T-helper 17 cell (primary cell): ENCODE measurements at regions not wholly inside any gene's neighbourhood (a gene's known extent, or its start where the extent isn't known, plus 50 kb on each side); places are given as distances from the start of the nearest gene placed in this dataset.

Source experiments
- ATAC-seq: fragments of 150-1000 bp; cut with Tn5 transposase; 2 replicates; pipeline ENCODE4 v1.10.0; 2021; ENCODE audit warnings: mild to moderate bottlenecking, moderate library complexity
- DNase-seq, 3 donors: peaks; one replicate each; pipeline versions ENCODE4 v3.0.0 to v3.0.0-alpha.2; 2020 to 2021
- H3K9me3 ChIP-seq: one replicate; pipeline ENCODE4 v1.7.0; 2013; ENCODE audit warnings: low read length, mild to moderate bottlenecking; ENCODE audit not compliant: control insufficient read depth, poor library complexity, severe bottlenecking
- H3K27ac Mint-ChIP-seq: one replicate; pipeline ENCODE4 v1.8.0; 2022; ENCODE audit warnings: mild to moderate bottlenecking, moderate library complexity, mixed read lengths
- H3K27me3 Mint-ChIP-seq: one replicate; pipeline ENCODE4 v1.8.0; 2022; ENCODE audit warnings: mixed read lengths
- H3K36me3 Mint-ChIP-seq: one replicate; pipeline ENCODE4 v1.8.0; 2022; ENCODE audit warnings: low read depth, mixed read lengths
- H3K4me1 Mint-ChIP-seq: one replicate; pipeline ENCODE4 v1.8.0; 2022; ENCODE audit warnings: mild to moderate bottlenecking, mixed read lengths
- H3K4me3 Mint-ChIP-seq: one replicate; pipeline ENCODE4 v1.8.0; 2022; ENCODE audit warnings: mild to moderate bottlenecking, moderate library complexity, mixed read lengths

DNA sequence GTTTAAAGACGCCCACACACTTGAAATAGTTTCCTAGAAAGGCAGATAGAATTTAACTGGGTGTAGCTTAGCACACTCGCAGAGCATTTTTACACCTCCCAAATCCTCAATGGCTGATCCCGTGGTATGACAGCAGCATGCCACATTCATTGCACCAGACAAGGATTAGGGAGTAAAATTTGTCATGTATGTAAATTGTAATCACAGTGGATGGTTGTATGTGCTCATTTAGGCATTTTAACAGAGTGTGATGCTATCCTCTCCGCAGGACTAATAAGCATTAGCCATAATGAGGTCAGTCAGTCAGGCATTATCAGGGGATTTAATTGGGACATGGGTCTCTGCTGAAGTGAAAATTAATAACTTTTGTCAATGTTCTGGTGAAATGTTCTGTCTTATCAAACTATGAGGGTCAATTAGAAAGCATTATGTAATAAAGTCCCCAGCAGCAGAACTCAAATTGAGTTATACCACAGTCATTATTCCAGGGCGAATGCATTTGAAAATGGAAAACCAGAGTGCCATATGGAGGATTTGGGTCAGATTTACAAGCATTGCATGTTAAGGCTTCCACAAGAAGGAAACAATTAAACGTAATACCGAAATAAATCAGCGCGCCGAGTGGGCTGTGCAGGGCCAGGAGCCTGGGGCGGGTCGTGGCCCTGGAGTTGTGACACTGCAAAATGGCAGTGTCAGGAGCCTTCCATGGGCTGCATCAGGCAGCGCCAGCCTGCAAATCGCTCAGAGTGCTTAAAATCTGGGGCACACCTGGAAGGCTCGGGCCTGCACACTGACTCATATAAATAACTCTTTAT is 602.2 kb downstream of the BNC2 start:
- H3K27me3 Mint-ChIP-seq, result no peaks in the 10 kb centered on the region

DNA sequence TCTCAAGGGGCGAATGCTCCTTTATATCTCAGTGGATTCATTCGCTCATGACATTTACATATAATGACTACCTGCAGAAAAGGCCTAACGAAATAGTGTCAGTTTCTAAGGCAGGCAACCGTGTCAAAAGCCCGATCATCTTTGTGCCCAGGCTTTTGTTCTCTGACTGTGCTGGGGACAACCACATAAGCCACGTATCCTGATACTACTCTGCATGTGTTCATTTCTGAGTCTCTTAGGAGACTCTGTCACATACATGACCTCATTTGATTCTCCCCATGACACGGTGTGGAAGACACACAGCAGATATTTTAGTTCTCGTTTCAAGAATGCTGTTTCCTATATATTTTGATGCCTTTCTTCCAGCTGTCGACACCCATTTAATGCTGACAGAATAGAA is 598.5 kb downstream of the BNC2 start:
- ATAC-seq, result no peak
- Mint-ChIP-seq H3K4me1 (no peaks in the 10 kb centered on the region), H3K27me3 (no peaks in the 10 kb centered on the region), H3K36me3 (no peaks in the 10 kb centered on the region), H3K27ac (no peak overlapping the region), H3K4me3 (no peak overlapping the region)
- H3K9me3 ChIP-seq, result no peaks in the 10 kb centered on the region
- DNase-seq, result no peak

More for the DNA sequence above, 602.2 kb downstream of the BNC2 start:
- no peak for DNase-seq
- Mint-ChIP-seq H3K4me3 (no peak overlapping the region), H3K4me1 (no peaks in the 10 kb centered on the region), H3K27ac (no peak overlapping the region), H3K36me3 (no peaks in the 10 kb centered on the region)
- ATAC-seq, result no peak
- no peaks in the 10 kb centered on the region for H3K9me3 ChIP-seq

DNA sequence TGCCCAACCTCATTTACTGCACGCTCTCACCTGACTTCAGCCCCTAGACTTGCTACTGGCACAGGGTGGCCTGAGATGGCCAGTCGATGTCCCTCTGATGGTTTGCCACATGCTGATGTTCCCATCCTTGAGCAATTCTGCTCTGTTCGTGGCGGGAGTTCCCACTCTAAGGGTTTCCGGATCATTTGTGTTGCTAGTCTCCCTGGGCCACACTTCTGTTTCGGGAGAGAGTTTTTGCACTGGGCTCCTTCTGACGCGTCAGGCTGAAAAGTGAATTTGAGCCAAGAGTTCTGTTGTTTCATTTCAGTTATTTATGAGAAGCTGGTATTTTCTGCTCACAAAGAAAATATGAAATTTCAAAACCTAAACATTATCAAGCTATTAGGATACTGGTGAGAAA is 597.7 kb downstream of the BNC2 start:
- no peaks in the 10 kb centered on the region for H3K9me3 ChIP-seq
- Mint-ChIP-seq H3K27me3 (no peaks in the 10 kb centered on the region), H3K27ac (no peak overlapping the region), H3K4me3 (no peak overlapping the region), H3K4me1 (no peaks in the 10 kb centered on the region), H3K36me3 (no peaks in the 10 kb centered on the region)
- ATAC-seq, result no peak
- DNase-seq, result no peak

DNA sequence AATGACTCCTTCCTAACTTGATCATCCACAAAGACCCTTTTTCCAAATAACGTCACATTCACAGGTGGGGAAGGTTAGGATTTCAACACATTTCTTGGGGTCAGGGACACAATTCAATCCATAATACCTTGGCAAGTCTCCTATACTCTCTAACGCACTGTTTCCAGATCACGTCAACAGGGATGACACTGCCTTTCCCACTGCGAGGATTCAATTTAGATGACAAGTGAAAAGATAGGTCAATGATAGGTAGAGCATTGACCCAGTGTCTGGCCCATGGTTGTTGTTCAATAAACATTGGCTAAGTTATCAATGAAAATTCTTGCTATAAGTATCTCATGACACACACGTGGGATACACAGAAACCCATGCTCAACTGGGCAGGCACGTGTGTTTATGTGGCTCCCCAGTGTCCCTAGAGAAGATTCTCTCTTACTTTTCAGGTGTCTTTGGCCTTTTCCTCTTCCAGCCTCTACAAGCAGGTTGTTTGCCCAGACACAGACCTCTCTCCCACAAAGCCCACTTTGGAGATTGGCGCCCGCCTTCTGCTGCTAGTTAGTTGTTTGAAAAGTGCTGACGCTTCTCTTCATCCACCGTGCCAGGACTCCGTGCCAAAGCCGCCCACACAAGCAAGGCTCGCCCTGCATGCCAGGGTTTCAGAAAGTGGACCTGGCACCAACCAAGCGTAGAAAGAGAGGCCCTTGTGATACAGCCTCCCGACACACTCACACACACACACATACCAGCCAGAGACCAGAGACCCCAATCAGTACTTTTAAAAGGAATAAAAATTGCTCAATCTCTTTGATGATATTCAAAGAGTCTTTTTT is 594.5 kb downstream of the BNC2 start:
- Mint-ChIP-seq H3K4me1 (no peaks in the 10 kb centered on the region), H3K4me3 (no peak overlapping the region), H3K27ac (no peak overlapping the region), H3K36me3 (no peaks in the 10 kb centered on the region), H3K27me3 (no peaks in the 10 kb centered on the region)
- no peak for DNase-seq
- ATAC-seq, result no peak
- H3K9me3 ChIP-seq, result no peaks in the 10 kb centered on the region

DNA sequence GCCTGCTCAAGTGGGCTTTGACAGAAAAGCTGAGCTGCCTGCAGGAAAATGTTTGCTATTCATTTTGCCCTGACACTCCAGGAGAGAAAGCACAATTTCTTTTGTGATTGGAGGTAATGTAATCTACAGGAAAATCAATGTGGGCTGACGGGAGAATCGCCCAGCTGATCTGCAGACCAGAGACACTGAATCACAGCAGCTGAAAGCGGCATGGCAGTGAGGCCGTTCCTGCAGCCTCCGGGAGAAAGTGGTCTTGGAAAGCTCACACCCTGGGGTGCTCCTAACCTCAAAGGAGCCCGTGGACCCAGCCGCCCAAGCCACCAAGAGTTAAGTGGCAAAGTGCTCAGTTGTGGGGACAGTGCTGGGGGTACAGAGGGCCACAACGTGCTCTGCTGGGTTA is 593.6 kb downstream of the BNC2 start:
- no peak overlapping the region for H3K27ac Mint-ChIP-seq
- ATAC-seq, result no peak

DNA sequence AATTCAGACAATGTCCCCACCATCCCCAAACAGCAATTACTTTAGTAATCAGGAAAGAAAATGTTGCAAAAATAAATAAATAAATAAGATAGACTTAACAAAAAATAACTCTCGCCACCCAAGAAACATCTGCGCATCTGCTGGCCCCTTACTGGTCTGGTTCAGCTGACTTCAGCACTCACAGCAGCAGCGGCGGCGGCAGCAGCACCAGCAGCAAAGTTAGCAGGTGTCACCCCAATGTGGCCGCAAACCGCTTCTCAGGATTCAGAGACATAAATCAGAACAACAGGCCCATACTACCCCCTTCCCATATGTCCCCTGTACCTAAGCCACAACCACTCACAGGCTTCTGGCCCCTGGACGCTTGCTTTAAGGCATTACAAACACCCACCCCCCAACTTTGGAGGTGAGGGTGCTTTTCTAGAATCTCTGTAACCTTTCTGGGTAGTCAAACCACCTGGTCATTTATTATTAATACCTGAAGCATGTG is 593.0 kb downstream of the BNC2 start:
- ATAC-seq, result no peak
- DNase-seq, result no peak
- H3K9me3 ChIP-seq, result no peaks in the 10 kb centered on the region
- Mint-ChIP-seq H3K27ac (no peak overlapping the region), H3K4me3 (no peak overlapping the region), H3K27me3 (no peaks in the 10 kb centered on the region), H3K36me3 (no peaks in the 10 kb centered on the region), H3K4me1 (no peaks in the 10 kb centered on the region)

More for the DNA sequence above, 593.6 kb downstream of the BNC2 start:
- H3K9me3 ChIP-seq, result no peaks in the 10 kb centered on the region
- DNase-seq, result no peak
- Mint-ChIP-seq H3K36me3 (no peaks in the 10 kb centered on the region), H3K27me3 (no peaks in the 10 kb centered on the region), H3K4me1 (no peaks in the 10 kb centered on the region), H3K4me3 (no peak overlapping the region)

DNA sequence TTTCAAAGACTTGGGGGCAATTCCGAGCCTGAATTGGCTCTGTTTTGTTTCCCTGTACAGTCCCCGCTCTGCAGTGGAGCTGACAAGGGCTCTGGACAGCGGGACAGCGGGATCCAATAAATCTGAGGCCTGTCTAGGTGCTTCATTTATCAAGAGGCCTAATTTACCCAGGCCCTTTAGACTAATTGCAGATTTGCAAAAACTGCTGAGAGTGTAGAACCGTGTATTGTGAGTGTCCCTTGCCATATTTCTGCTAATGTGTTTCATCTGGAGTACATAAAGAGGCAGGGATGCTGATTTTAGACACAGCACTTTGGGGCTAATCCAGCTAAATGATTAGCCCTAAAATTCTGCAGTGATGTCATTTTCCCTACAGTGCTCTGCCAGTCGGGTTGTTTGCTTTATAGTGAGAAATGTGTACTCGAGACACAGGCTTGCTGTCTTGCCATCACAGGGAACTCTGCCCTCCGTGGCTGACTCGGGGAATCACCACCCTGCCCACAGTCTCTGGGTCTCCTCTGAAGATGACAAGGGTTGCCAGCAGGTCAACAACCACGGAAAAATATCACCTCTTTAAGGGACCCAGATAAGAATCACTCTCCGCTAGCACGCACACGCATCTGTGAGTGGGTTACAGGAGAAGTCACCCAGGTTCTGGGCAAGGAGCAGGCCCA is 592.0 kb downstream of the BNC2 start:
- Mint-ChIP-seq H3K4me3 (no peak overlapping the region), H3K27ac (no peak overlapping the region), H3K36me3 (no peaks in the 10 kb centered on the region), H3K27me3 (no peaks in the 10 kb centered on the region), H3K4me1 (no peaks in the 10 kb centered on the region)
- DNase-seq (no peak), ATAC-seq (no peak)
- H3K9me3 ChIP-seq, result no peaks in the 10 kb centered on the region

DNA sequence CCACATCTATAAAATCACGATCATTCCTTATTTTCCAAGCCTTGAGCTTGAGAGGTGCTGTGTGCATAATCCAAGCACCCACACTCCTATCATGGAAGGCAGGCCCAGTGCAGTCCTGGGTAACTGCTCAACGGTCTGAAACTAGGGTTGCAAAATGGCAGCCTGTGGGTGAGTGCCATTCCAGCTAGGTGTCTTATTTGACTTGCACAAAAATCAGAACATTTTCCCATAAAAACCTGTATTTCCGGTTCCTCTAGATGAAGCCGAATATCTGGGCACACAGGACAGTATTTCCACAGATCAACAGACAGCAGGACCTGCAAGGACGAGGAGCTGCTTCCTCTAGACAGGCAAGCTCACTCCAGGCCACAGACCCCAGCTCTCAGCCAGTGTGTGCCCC is 588.8 kb downstream of the BNC2 start:
- no peaks in the 10 kb centered on the region for H3K9me3 ChIP-seq
- no peaks in the 10 kb centered on the region for H3K36me3 Mint-ChIP-seq
- H3K27ac Mint-ChIP-seq, result no peak overlapping the region
- ATAC-seq (no peak), DNase-seq (no peak)
- H3K4me1 Mint-ChIP-seq, result no peaks in the 10 kb centered on the region
- H3K27me3 Mint-ChIP-seq, result no peaks in the 10 kb centered on the region
- H3K4me3 Mint-ChIP-seq, result no peak overlapping the region

DNA sequence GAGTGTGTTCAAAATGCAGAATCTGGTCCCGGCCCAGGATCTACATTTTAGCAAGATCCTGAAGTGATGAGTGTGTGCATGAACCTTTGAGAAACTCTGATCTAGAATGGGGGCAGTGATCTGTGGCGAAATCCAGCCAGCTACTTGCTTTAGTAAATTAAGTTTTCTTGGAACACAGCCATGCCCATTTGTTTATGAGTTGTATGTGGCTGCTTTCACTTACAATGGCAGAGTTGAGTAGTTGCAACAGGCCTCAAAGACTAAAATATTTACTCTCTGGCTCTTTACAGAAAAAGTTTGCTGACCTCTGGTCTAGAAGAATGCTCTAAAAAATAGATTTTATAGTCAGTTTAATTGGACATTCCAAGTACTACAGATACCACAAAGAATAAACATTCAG is 588.3 kb downstream of the BNC2 start:
- H3K27me3 Mint-ChIP-seq, result no peaks in the 10 kb centered on the region
- H3K36me3 Mint-ChIP-seq, result no peaks in the 10 kb centered on the region
- no peak for ATAC-seq
- no peak for DNase-seq
- no peak overlapping the region for H3K4me3 Mint-ChIP-seq
- no peaks in the 10 kb centered on the region for H3K4me1 Mint-ChIP-seq
- no peaks in the 10 kb centered on the region for H3K9me3 ChIP-seq
- H3K27ac Mint-ChIP-seq, result no peak overlapping the region

DNA sequence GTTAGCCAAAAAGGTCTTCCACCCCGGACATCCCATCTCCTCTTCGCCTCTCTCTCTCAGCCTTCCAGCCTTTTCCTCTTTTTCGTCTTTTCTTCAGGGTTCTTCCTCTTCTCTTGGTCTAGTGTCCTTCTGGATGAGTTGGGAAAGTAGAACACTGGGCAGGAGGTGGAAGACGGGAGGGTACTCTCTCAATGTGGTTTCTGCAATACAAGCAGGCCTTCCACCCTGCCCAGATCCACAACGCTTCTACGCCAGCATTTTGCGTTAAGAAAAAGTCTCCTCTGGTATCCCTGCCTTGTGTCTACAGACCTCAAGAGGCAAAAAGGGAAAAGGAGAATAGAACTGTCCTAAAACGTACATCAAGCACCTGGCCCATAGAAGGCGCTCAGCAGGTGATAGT is 587.8 kb downstream of the BNC2 start:
- H3K4me3 Mint-ChIP-seq, result no peak overlapping the region

DNA sequence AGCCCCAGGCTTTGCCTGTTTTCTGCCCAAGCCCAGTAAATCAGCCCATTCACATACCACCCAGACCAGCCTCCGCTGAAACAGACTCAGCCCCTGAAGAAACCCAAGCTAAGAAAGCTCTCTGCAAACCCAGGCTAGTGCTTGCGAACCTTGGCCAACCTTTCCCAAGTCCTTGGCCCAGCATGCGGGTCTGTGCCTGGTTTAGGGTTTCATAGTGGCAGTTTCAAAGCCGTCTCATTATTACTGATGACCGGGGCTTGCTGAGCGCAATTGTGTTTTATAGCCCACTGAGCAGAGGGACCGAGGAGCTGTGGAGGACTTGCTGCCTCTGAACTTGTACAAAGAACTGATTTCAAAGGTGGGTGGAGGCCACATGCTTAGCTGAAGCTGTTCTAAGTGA is 584.3 kb downstream of the BNC2 start:
- ATAC-seq, result no peak

More for the DNA sequence above, 587.8 kb downstream of the BNC2 start:
- no peak for DNase-seq
- Mint-ChIP-seq H3K4me1 (no peaks in the 10 kb centered on the region), H3K27ac (no peak overlapping the region), H3K27me3 (no peaks in the 10 kb centered on the region), H3K36me3 (no peaks in the 10 kb centered on the region)
- no peaks in the 10 kb centered on the region for H3K9me3 ChIP-seq
- no peak for ATAC-seq

DNA sequence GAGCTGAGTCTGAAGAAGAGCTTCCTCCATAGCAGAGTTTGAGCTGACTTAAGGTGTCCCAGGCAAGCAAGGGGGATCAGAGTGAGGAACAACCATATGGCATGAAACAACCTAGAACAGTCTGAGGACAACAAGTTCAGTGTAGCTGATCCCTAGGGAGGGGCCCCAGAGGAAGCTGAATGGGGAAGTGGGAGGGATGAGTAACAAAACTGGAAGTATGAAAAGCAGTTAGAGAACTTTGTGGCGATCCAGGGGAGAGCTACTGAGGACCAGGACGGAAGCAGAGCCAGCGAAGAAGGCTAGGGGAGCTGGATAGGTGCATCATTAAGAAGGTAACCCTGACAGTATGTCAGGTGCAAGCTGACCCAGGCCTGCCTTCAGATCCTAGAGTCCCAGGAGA is 580.8 kb downstream of the BNC2 start:
- Mint-ChIP-seq H3K27me3 (no peaks in the 10 kb centered on the region), H3K4me3 (no peak overlapping the region), H3K36me3 (no peaks in the 10 kb centered on the region), H3K27ac (no peak overlapping the region), H3K4me1 (no peaks in the 10 kb centered on the region)
- DNase-seq (no peak), ATAC-seq (no peak)
- no peaks in the 10 kb centered on the region for H3K9me3 ChIP-seq

More for the DNA sequence above, 584.3 kb downstream of the BNC2 start:
- Mint-ChIP-seq H3K36me3 (no peaks in the 10 kb centered on the region), H3K4me3 (no peak overlapping the region), H3K4me1 (no peaks in the 10 kb centered on the region), H3K27me3 (no peaks in the 10 kb centered on the region), H3K27ac (no peak overlapping the region)
- DNase-seq, result no peak
- no peaks in the 10 kb centered on the region for H3K9me3 ChIP-seq

DNA sequence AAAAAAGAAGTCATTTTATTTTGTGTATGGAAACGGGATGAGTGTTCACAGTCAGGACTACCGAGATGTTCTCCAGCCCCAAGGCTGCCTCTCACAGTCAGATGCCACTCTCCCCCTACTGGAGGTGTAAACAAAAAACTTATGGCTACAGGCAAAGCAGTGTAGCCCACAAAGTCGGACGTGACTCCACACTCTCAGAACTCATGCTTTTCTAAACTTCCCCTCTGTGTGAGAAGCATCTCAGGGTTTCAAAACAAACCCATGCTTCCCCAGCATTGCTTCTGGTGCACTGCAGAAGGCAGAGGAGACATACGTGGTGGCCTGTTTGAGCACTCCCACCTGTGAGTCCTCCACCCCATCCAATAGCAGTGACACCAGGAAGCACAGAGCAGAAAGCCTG is 580.3 kb downstream of the BNC2 start:
- Mint-ChIP-seq H3K4me3 (no peak overlapping the region), H3K36me3 (no peaks in the 10 kb centered on the region), H3K27me3 (no peaks in the 10 kb centered on the region), H3K27ac (no peak overlapping the region), H3K4me1 (no peaks in the 10 kb centered on the region)
- DNase-seq (no peak), ATAC-seq (no peak)
- no peaks in the 10 kb centered on the region for H3K9me3 ChIP-seq
